A673 (cell line): ENCODE measurements at regions not wholly inside any gene's neighbourhood (a gene's known extent, or its start where the extent isn't known, plus 50 kb on each side); places are given as distances from the start of the nearest gene placed in this dataset.

Source experiments
- EZH2 ChIP-seq: fragments of 200-600 bp; sonication (generic); IDR thresholded peaks from 2 replicates; pipeline ENCODE4 v1.6.1; 2017; ENCODE audit warnings: borderline replicate concordance, low read depth, mild to moderate bottlenecking, mixed read lengths, antibody characterized with exemption, low read length; ENCODE audit not compliant: poor library complexity, severe bottlenecking
- TF ChIP-seq, protein P1 (sequence below): fragments of 300-800, 200-600 bp; sonication (generic); conservative IDR thresholded peaks from 2 replicates; pipeline ENCODE4 v1.5.1; 2017; ENCODE audit warnings: low read depth, mild to moderate bottlenecking, antibody characterized with exemption, low read length, moderate library complexity, mixed read lengths

- TF ChIP-seq, protein P1, sequence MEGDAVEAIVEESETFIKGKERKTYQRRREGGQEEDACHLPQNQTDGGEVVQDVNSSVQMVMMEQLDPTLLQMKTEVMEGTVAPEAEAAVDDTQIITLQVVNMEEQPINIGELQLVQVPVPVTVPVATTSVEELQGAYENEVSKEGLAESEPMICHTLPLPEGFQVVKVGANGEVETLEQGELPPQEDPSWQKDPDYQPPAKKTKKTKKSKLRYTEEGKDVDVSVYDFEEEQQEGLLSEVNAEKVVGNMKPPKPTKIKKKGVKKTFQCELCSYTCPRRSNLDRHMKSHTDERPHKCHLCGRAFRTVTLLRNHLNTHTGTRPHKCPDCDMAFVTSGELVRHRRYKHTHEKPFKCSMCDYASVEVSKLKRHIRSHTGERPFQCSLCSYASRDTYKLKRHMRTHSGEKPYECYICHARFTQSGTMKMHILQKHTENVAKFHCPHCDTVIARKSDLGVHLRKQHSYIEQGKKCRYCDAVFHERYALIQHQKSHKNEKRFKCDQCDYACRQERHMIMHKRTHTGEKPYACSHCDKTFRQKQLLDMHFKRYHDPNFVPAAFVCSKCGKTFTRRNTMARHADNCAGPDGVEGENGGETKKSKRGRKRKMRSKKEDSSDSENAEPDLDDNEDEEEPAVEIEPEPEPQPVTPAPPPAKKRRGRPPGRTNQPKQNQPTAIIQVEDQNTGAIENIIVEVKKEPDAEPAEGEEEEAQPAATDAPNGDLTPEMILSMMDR: no peak
- no peak for TF ChIP-seq EZH2
Measured at GRCh38 chr12:60257063-60257462, 661.2 kb downstream of the SLC16A7 start.
